Heart right ventricle (tissue), 16 donors: ENCODE measurements at regions not wholly inside any gene's neighbourhood (a gene's known extent, or its start where the extent isn't known, plus 50 kb on each side); places are given as distances from the start of the nearest gene placed in this dataset.

Source experiments
- ATAC-seq, 8 donors: fragments of 200-7000 bp; cut with Tn5 transposase; one replicate each; pipeline ENCODE4 v1.9.1; 2020; ENCODE audit warnings: mild to moderate bottlenecking in 8 of 8, moderate library complexity in 8 of 8, moderate number of reproducible peaks in 1 of 8
- DNase-seq, 2 donors: peaks; one replicate each; pipeline ENCODE4 v3.0.0-alpha.2; 2020
- H3K27ac ChIP-seq, 10 donors: fragments of 200-600 bp; sonication (generic) in 2 of 10; one replicate each; pipeline versions ENCODE4 v1.5.0 to v1.8.0; 2020 to 2022; ENCODE audit warnings: mild to moderate bottlenecking in 3 of 10
- H3K27me3 ChIP-seq, 7 donors: fragments of 200-600 bp; one replicate each; pipeline ENCODE4 v1.8.0; 2021 to 2022; ENCODE audit warnings: mild to moderate bottlenecking in 2 of 7
- H3K36me3 ChIP-seq, 9 donors: fragments of 200-600 bp; sonication (generic) in 1 of 9; one replicate each; pipeline versions ENCODE4 v1.5.0 to v1.8.0; 2020 to 2022; ENCODE audit warnings: mild to moderate bottlenecking in 2 of 9
- H3K4me1 ChIP-seq, 9 donors: fragments of 200-600 bp; sonication (generic) in 1 of 9; one replicate each; pipeline versions ENCODE4 v1.5.0 to v1.8.0; 2020 to 2022; ENCODE audit warnings: mild to moderate bottlenecking in 4 of 9
- H3K4me3 ChIP-seq, 10 donors: fragments of 200-600 bp; sonication (generic) in 2 of 10; one replicate each; pipeline versions ENCODE4 v1.5.0 to v1.8.0; 2020 to 2022; ENCODE audit warnings: mild to moderate bottlenecking in 7 of 10, moderate library complexity in 2 of 10
- H3K9me3 ChIP-seq, 11 donors: fragments of 200-600 bp in 10 of 11; sonication (generic) in 2 of 11; one replicate each; pipeline versions ENCODE4 v1.5.0 to v1.8.0; 2013 to 2022; ENCODE audit warnings: mild to moderate bottlenecking in 2 of 11, control low read depth in 1 of 11, moderate library complexity in 1 of 11
- CTCF ChIP-seq, 9 donors: fragments of 200-600 bp; sonication (generic) in 2 of 9; IDR thresholded peaks; one replicate each; pipeline versions ENCODE4 v1.5.0 to v1.8.0; 2021 to 2022; ENCODE audit warnings: antibody characterized with exemption in 9 of 9, mild to moderate bottlenecking in 5 of 9, moderate library complexity in 1 of 9
- WGBS, 2 donors: extraction: QIAGEN DNeasy Blood & Tissue Kit; methylation state at CpG; one replicate each; pipeline ENCODE4 v1.1.7; 2013; ENCODE audit warnings: inconsistent platforms in 1 of 2; 5-methylcytosine and 5-hydroxymethylcytosine counted together
- intact Hi-C, 10 donors: fragments of 100-400 bp; cut with DNase I; formaldehyde crosslinking; loops; one replicate each; pipeline versions ENCODE4 v1.11.1 to v1.14.2; 2022
- donor health status: Arrhythmogenic right ventricular cardiomyopathy.
- donor health status: ischemic (EF 13 %, LVEDD 7.1; RV severe dilation, severe dysfunction).
- donor health status: healthy with polysubstance abuse.
- donor health status: DM: no; HTN: yes; CAD: no.
- donor health status: DM: no; HTN: no; CAD: no.
- donor health status: ischemic (EF 25% LVEDD 6.9; RV normal size, moderate dysfunction).
- donor health status: ischemic (EF 25% LVEDD 5.7; RV mildly dilated, moderate dysfunction).
- donor health status: healthy.
- donor health status: DM: yes; HTN: yes; CAD: no.
- donor health status: Ischemic cardiomyopathy.
- donor health status: ischemic (EF 35%, LVEDD 5.7; RV mildly dilated, moderate dysfunction).
- donor health status: nonischemic (EF 11% LVEDD 7.7; RV severe dilation, severe dysfunction).
- donor health status: DM: yes; HTN: yes; CAD: no.
- donor health status: PGD.
- donor health status: ischemic (EF 29% LVEDD 5.4; RV normal size, mild dysfunction).
- donor health status: nonischemic (EF 23%, LVEDD 6.1; RV moderate dilation, normal function).

- WGBS, 2 donors, result 87 to 89% methylated on average over 4 of the region's 4 CpGs
- Histone ChIP-seq H3K4me3 (no peak overlapping the region), H3K9me3 (no peaks in the 10 kb centered on the region), H3K27me3 (peaks cover 0 to 29% (median 13%) of the 10 kb centered on the region in 7 donors), H3K27ac (no peak overlapping the region), H3K36me3 (no peaks in the 10 kb centered on the region), H3K4me1 (no peaks in the 10 kb centered on the region)
- intact Hi-C loops, result loop anchor here in 2 of 10 donors (10.0 kb wide), 2 partner anchors 129 to 149 kb away; partner anchors contain the start of gene PITX1 (in 1 of the 2)
- no peak for TF ChIP-seq CTCF (IDR thresholded peaks at IDR 0.05)
- DNase-seq (no peak), ATAC-seq (no peak)
Observed at GRCh38 chr5:135183464-135183863, 149.4 kb upstream of the PITX1 start.

DNA sequence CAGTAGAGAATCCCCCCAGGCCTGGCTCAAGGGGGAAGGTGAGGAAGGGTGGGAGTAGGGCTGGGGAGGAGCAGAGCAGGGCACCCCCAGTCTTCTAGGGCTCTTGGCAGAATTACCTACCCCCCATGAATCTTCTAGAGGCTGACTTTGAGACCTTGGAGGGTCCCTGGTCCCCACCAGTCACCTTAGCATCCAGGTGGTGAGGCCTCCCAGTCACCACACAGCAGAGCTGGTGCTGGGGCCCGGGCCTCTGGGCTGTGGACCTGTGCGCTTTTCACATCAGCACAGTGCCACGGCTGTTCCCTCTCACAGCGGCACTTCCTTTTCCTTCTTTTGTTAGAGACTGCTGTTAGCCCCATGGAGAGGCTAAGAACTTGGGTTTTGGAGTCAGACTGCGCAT, 148.6 kb upstream of the PITX1 start:
- Histone ChIP-seq H3K27me3 (peaks cover 0 to 29% (median 9%) of the 10 kb centered on the region in 7 donors), H3K4me1 (no peaks in the 10 kb centered on the region)
- ATAC-seq, result no peak

GRCh38 chr5:135181653-135182052, 147.6 kb upstream of the PITX1 start:
- TF ChIP-seq CTCF (IDR thresholded peaks at IDR 0.05), result no peak
- H3K9me3 ChIP-seq, result no peaks in the 10 kb centered on the region
- no peak overlapping the region for H3K4me3 ChIP-seq
- peaks cover 0 to 24% (median 6%) of the 10 kb centered on the region in 7 donors for H3K27me3 ChIP-seq
- DNase-seq (no peak), ATAC-seq (no peak)
- no peaks in the 10 kb centered on the region for H3K36me3 ChIP-seq
- intact Hi-C loops, result loop anchor here in 2 of 10 donors (10.0 kb wide), 2 partner anchors 127 to 147 kb away; partner anchors contain the start of gene PITX1 (in 1 of the 2)
- H3K4me1 ChIP-seq, result no peaks in the 10 kb centered on the region
- no peak overlapping the region for H3K27ac ChIP-seq
- 94 to 95% methylated on average over 3 of the region's 3 CpGs for WGBS, 2 donors

More for the DNA sequence above, 148.6 kb upstream of the PITX1 start:
- H3K27ac ChIP-seq, result no peak overlapping the region
- H3K9me3 ChIP-seq, result no peaks in the 10 kb centered on the region
- DNase-seq, result no peak
- H3K36me3 ChIP-seq, result no peaks in the 10 kb centered on the region
- no peak overlapping the region for H3K4me3 ChIP-seq
- 82 to 85% methylated on average over 5 of the region's 5 CpGs for WGBS, 2 donors
- no peak for TF ChIP-seq CTCF (IDR thresholded peaks at IDR 0.05)
- intact Hi-C loops, result loop anchor here in 2 of 10 donors (10.0 kb wide), 2 partner anchors 128 to 148 kb away; partner anchors contain the start of gene PITX1 (in 1 of the 2)

- no peak for TF ChIP-seq CTCF (IDR thresholded peaks at IDR 0.05)
- H3K27ac ChIP-seq, result no peak overlapping the region
- H3K27me3 ChIP-seq, result peaks cover 0 to 22% (median 6%) of the 10 kb centered on the region in 7 donors
- intact Hi-C loops, result no loop called here
- H3K36me3 ChIP-seq, result no peaks in the 10 kb centered on the region
- 55 to 59% methylated on average over 11 of the region's 11 CpGs for WGBS, 2 donors
- DNase-seq, result no peak
- H3K9me3 ChIP-seq, result no peaks in the 10 kb centered on the region
- no peak overlapping the region for H3K4me3 ChIP-seq
- ATAC-seq, result no peak
- H3K4me1 ChIP-seq, result no peaks in the 10 kb centered on the region
Observed at GRCh38 chr5:135179308-135179980, 145.4 kb upstream of the PITX1 start.
